GM18858 (cell line): ENCODE measurements at regions not wholly inside any gene's neighbourhood (a gene's known extent, or its start where the extent isn't known, plus 50 kb on each side); places are given as distances from the start of the nearest gene placed in this dataset.

ENCODE experiments used
- ATAC-seq: cut with Tn5 transposase; IDR thresholded peaks from one replicate; pipeline ENCODE4 v1.9.1; 2021; ENCODE audit not compliant: unreplicated experiment

DNA sequence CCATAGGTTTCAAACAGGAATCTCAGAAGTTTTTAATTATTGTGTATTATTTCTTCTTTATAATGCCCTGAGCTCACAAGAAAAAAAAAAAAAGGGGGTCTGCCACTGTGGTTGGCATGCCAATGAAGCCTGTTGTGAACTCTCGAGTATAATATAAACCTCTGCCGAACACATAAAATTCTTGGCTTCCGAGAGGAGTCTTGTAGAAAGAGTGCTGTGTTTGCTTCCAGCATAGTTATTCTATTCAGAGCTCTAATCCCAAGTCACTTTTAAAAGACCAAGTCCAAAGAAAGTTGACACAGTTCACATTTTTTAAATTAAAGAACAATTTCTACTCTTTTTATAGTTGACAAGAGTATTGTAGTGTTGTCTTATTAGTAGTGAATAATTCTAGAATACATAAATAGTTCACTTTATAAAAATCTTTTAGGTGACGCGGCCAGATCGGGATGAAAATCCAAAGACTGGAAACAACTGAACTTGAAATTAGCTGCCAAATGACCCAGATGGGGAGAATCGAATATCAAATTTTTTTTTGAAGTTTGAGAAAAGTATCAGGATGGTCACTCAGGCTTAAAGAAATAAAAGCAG is 293.2 kb downstream of the DUSP10 start:
- no peak for ATAC-seq

DNA sequence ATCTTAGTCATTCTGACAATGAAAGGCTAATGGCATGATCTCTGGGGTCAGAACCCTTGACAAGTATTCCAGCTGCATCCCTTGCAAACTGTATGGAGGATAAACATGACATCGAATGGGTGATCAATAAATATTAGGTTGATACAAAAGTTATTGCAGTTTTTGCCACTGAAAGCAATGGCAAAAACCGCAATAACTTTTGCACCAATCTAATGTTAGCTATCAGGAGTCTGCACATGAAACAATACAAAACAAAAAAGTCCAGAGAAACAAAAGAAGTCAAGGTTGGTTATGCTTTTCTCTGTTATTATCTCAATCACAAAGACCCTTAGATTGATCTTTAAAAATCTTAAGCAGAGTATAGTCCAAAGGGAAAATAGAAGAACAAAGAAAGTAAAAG is 292.7 kb downstream of the DUSP10 start:
- no peak for ATAC-seq

DNA sequence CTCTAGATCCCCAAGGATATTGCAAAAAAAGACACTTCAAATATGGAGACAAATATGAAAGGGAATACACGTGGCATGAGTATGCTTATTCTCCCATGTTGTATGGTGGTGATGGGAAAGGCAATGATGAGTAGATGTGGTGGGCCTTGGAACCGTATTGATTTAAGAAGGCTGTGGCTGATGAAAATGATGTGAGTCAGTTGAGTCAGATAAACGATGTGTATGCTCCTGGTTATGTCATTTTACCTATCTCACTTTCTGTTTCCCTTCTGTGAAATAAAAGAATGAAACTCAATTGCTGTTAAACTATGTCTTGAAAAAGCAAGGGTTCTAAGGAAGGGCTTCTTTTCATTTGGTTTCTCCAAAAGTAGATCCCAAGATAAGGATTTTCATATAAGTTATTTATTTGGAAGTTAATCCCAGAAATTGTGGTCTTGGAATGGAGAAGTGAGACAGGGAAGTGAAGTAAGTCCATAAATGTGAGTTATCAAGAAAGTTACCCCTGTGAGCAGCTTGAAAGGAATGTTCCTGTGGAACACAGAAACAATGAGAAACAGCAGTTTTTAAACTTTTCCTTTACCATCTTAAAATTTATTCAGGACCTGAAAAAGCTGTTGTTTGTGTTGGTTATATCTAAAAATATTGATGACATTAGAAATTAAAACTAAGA is 292.0 kb downstream of the DUSP10 start:
- ATAC-seq = no peak

DNA sequence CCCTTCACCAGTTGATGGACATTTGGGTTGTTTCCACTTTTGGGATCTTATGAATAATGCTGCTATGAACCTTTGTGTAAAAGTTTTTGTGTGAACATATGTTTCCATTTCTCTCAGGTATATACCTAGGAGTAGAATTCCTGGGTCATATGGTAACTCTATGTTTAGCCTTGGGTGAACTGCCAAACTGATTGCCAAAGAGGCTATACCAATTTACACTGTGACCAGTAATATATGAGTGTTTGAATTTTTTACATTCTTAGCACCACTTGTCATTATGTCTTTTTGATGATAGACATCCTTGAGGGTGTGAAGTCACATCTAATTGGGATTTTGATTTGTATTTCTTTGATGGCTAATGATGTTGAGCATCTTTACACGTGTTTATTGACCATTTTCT is 290.1 kb downstream of the DUSP10 start:
- ATAC-seq = no peak

- no peak for ATAC-seq
Measured at GRCh38 chr1:221454096-221454495, 287.8 kb downstream of the DUSP10 start.

DNA sequence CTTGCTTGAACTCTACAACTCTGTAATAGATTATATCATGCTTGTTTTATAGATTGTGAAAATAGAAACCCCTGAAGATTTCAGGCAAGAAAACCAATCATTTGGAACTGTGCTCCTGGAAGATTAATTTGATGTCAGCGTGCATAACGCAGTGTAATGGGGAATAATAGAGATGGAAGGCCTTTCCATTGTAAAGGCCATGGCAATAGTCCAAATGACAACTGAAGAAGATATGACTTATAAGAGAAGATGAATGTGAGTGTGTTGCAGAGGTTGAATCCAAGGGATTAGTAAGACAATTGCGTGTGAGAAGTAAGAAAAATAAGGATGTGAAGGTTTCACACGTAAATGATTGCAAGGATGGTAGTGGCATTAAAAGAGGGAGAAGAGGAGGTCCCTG is 285.0 kb downstream of the DUSP10 start:
- ATAC-seq = no peak

GRCh38 chr1:221457685-221458446 is 284.0 kb downstream of the DUSP10 start:
- no peak for ATAC-seq

DNA sequence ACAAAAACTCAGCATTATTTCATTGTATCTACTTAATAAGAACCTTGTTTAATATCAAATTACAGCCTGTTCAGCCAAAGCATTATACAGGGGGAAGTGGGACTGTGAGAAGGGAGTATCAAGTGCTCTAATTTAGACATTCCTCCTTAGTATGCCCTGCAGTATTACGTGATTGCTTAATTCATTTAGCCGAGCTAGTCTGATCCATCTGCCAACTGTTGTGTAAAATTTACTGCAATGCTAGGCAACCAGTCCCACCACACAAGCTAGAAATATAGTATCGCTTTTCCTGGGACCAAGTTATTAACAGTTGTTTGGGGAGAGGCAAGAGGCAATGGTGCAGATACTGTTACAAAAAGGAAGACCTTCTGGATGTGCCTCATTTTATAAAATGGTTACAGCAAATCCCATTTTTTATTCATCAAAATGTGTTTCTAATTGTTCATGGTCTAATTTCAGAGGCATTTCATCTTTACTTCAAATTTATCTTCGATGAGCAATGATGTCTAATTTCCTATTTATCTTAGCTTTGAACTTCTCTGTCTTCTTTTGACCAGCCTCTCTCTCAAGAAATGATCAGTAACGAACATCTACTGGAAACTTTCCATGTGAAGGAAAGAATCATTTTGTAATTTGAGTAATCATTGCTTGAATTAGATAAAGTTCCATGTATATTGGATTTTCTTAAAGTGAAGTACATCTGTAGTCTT is 283.3 kb downstream of the DUSP10 start:
- ATAC-seq = no peak

DNA sequence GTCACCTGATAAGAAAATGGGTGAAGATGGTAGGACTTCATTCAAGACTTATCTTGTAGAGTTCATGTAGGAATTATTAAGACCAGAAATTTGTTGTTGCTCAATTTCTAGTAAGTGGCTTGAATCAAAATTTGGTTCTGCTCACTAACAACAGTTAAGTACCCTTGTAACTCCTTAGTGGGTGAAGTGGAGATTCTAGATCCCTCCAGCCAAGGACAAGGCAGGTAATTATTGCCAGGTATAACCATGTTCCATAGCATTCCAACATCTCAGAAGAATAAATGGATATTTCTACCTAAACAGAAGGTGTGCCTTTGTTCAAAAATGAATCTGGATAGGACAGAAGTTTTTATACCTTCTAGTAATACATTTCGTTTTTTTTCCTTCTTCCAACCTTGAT is 282.3 kb downstream of the DUSP10 start:
- no peak for ATAC-seq

DNA sequence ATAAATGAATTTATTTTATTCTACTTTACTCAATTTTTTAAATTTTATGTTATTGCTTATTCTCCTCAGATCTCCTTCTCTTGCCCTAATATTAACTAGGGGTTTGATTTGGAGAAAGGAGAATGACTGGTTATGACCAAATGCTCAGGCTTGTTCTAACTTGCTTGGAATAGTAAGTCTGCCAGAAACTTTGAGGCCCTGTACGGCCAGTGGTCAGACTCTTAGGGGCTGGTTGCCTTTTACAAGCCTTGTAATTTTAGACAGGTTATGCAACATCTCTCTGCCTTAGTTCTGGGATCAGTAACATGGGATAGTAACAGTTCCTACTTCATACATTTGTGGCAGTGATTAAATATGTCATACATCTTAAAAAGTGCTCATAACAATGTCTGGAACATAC is 279.5 kb downstream of the DUSP10 start:
- no peak for ATAC-seq

- ATAC-seq = no peak
Measured at GRCh38 chr1:221468546-221468945, 273.3 kb downstream of the DUSP10 start.

- no peak for ATAC-seq
Measured at GRCh38 chr1:221469476-221469875, 272.4 kb downstream of the DUSP10 start.

DNA sequence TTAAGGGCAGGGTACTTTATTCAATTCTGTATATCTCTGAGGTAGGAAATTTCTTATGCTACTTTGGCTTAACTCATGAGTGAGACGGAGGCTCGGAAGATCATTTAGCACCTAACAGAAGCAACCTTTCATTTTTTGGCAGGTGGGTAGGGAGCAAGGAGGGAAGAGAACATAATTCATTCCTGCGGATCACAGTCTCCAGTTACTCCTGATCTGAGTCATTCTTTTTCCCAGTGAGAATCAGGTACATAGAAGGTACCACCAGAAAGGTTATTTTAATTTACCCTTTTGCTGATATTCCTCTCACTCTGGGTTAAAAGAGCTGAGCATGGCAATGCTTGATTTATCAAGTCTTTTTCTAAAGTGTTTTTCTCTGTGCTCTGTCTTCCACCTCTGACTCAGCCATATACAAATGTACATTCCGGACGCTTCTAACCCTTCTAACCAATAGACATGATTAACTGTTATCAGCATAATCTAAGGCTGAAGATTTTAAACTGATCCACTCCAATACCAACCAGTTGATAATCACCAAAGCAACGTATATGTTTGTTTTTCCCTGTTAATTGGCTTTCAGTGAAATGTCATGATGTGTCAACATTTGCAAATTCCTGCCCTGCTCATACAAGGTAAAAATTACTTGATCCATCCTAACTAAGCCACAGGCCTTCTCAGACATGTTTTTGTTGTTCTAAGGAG is 271.7 kb downstream of the DUSP10 start:
- ATAC-seq = no peak

- no peak for ATAC-seq
Measured at GRCh38 chr1:221473411-221473810, 268.5 kb downstream of the DUSP10 start.

DNA sequence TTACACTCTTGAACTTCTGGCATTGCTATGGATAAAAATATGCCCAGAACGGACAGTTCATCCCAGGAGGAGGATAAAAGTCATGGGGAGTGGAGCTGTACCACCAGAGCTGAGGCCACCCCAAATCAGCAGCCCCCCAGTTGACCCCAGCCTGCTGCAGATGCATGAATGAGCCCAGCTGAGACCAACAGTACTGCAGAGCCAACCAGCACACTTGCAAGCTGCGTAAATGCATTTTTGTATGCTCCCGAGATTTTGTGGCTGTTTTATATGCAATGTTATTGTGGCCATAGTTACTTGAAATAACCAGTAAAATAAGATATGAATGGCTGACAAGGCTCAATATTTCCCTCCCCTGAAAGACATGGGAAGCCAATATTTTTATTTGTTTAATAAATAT is 264.6 kb downstream of the DUSP10 start:
- no peak for ATAC-seq

GRCh38 chr1:221478050-221478949 is 263.6 kb downstream of the DUSP10 start:
- peak; percentile 80 for ATAC-seq

DNA sequence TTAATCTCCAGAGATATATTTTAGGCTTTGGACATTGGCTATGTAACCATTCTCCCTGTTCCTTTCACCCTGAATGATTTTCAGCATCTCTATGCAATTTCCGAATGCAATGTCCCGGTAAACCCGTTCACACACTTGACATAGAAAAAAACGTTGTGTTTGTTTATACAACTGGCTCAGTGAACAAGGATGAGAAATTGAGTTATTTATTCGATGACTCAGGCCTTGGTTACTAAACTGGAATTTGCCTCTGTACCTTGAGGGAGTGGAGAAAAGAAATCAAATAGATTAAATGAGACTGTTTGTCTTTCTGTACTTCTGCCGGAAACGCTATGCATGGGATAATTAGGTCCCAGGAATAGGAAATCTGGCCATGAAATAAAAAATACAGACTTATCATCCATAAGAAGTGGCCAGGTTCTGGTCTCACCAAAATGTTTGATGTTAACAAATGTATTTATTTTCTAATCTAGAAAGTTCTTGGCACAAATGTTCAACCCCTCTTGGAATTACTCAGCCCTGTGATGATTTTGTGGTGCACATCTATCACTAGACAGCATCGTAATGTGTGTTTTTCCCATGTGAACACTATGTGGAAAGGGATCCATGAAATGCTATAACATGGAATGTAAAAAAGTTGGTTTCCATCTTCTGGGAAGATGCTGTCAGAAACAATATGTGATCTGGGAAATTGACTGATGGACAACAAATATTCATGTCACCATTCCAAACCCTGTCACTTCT is 253.9 kb downstream of the DUSP10 start:
- no peak for ATAC-seq

DNA sequence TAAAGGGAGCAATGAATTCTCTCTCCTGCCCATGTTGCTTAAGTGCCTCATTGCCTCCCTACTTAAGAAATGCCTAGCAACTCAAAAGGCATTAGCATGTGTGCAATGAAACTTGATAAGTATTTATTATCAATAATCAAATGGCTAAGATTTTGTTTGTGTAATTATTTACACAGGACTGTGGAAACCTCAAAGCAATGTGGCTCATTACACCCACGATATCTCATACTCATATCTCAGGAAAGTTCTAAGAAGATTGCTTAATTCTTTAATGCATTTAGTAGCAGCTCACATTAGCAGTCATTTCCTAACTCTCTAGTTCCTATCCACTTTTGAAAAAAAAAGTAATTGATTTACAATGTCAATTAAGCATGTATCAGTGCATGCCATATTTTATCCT is 253.3 kb downstream of the DUSP10 start:
- no peak for ATAC-seq

- ATAC-seq = no peak
Measured at GRCh38 chr1:221494670-221495069, 247.2 kb downstream of the DUSP10 start.
